OCI-LY3 (cell line): ENCODE measurements at regions not wholly inside any gene's neighbourhood (a gene's known extent, or its start where the extent isn't known, plus 50 kb on each side); places are given as distances from the start of the nearest gene placed in this dataset.

Source experiments
- H2AFZ ChIP-seq: fragments of 200-600, 300-600 bp; shearing (Covaris generic); 2 replicates; pipeline ENCODE4 v1.6.0; 2014; ENCODE audit warnings: antibody characterized with exemption, low read depth, low read length
- H3K27ac ChIP-seq: fragments of 200-600, 300-600 bp; sonication (generic); 2 replicates; pipeline ENCODE4 v1.5.1; 2014; ENCODE audit warnings: mild to moderate bottlenecking, low read length, moderate library complexity, mixed read lengths
- H3K27me3 ChIP-seq: fragments of 200-600, 300-600 bp; sonication (generic); 2 replicates; pipeline ENCODE4 v1.6.1; 2014; ENCODE audit warnings: low read depth, low read length, mixed read lengths
- H3K36me3 ChIP-seq: fragments of 200-600, 300-600 bp; sonication (generic); replicated peaks from 2 replicates; pipeline ENCODE3; 2014; ENCODE audit warnings: low read depth, low read length, mixed read lengths
- H3K4me1 ChIP-seq: fragments of 300-600, 200-600 bp; sonication (generic); 2 replicates; pipeline ENCODE4 v1.6.1; 2014; ENCODE audit warnings: low read length, mixed read lengths
- H3K4me2 ChIP-seq: fragments of 200-600, 300-600 bp; sonication (generic); 2 replicates; pipeline ENCODE4 v1.6.1; 2014; ENCODE audit warnings: low read length, mixed read lengths
- H3K4me3 ChIP-seq: fragments of 300-600, 200-600 bp; sonication (generic); 2 replicates; pipeline ENCODE4 v1.5.1; 2014; ENCODE audit warnings: antibody characterized with exemption, mild to moderate bottlenecking, low read length, moderate library complexity
- H3K79me2 ChIP-seq: fragments of 300-600, 200-600 bp; shearing (Covaris generic); 2 replicates; pipeline ENCODE4 v1.6.1; 2014; ENCODE audit warnings: mild to moderate bottlenecking, low read length, mixed read lengths
- H3K9ac ChIP-seq: fragments of 300-600, 200-600 bp; shearing (Covaris generic); 2 replicates; pipeline ENCODE4 v1.6.0; 2014; ENCODE audit warnings: mild to moderate bottlenecking, low read length, moderate library complexity
- H3K9me3 ChIP-seq: fragments of 200-600, 300-600 bp; shearing (Covaris generic); 2 replicates; pipeline ENCODE4 v1.6.1; 2014; ENCODE audit warnings: low read length, mixed read lengths; ENCODE audit not compliant: insufficient read depth
- H4K20me1 ChIP-seq: fragments of 200-600, 300-600 bp; sonication (generic); 2 replicates; pipeline ENCODE4 v1.6.1; 2016; ENCODE audit warnings: low read length, mixed read lengths; ENCODE audit not compliant: insufficient read depth
- EZH2phosphoT487 ChIP-seq: fragments of 200-600 bp; shearing (Covaris generic); IDR thresholded peaks from 2 replicates; pipeline ENCODE4 v1.6.1; 2018; ENCODE audit warnings: antibody characterized with exemption, mixed run types, low read depth
- TF ChIP-seq, protein P1 (sequence below): fragments of 200-600, 300-600 bp; sonication (generic); IDR thresholded peaks from 2 replicates; pipeline ENCODE4 v1.5.1; 2014; ENCODE audit warnings: antibody characterized with exemption, low read length, low read depth

DNA sequence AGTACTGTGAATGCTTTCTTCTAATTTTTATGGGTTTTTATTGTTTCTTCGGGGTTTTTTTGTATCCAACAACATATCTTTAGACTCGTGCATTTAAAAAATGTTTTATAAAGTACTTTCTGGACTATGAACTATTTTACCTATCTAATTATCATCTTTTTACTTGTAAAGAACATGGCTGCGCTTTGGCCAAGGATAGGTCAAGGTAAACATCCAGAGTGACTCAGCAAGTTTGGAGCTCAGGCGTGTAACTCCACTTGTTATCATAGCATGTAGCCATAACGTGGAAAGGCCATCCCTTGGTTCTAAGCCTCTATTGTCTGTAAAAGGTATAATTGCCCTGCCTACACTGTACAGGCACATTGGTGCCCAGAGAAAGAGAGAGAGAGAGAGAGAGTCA is 818.0 kb upstream of the GOT2 start:
- Histone ChIP-seq H3K27me3 (no peaks in the 10 kb centered on the region), H3K4me3 (no peak overlapping the region), H3K27ac (no peak overlapping the region), H3K9ac (no peak overlapping the region), H3K36me3 (no peaks in the 10 kb centered on the region), H2AFZ (no peak overlapping the region), H3K9me3 (no peaks in the 10 kb centered on the region), H3K79me2 (no peaks in the 10 kb centered on the region), H3K4me2 (no peak overlapping the region), H3K4me1 (no peaks in the 10 kb centered on the region), H4K20me1 (no peaks in the 10 kb centered on the region)
- TF ChIP-seq EZH2phosphoT487 = no peak
- TF ChIP-seq, protein P1, sequence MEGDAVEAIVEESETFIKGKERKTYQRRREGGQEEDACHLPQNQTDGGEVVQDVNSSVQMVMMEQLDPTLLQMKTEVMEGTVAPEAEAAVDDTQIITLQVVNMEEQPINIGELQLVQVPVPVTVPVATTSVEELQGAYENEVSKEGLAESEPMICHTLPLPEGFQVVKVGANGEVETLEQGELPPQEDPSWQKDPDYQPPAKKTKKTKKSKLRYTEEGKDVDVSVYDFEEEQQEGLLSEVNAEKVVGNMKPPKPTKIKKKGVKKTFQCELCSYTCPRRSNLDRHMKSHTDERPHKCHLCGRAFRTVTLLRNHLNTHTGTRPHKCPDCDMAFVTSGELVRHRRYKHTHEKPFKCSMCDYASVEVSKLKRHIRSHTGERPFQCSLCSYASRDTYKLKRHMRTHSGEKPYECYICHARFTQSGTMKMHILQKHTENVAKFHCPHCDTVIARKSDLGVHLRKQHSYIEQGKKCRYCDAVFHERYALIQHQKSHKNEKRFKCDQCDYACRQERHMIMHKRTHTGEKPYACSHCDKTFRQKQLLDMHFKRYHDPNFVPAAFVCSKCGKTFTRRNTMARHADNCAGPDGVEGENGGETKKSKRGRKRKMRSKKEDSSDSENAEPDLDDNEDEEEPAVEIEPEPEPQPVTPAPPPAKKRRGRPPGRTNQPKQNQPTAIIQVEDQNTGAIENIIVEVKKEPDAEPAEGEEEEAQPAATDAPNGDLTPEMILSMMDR = no peak

DNA sequence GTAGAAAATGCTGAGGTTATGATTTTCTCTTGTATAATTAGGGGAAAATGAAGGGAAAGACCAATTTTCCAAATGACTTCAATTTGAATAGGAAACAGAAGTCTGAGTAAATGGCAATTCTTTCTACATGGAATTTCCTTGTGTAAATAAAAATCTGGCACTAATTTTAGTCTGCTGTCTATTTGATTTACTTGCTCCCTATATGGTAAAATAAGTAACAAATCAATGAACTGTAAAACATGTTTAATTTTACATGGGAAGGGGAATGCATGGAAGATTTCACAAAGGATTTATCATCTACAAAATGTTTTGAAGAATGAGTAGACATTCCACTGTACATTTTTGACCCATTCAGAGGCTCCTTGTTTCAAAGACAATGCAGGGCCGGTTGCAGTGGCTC is 811.6 kb upstream of the GOT2 start:
- TF ChIP-seq EZH2phosphoT487 = no peak
- TF ChIP-seq, protein P1 = no peak
- Histone ChIP-seq H3K79me2 (no peaks in the 10 kb centered on the region), H3K27ac (no peak overlapping the region), H3K4me3 (no peak overlapping the region), H2AFZ (no peak overlapping the region), H3K4me1 (peaks cover 4% of the 10 kb centered on the region; the same call in 1 of the 2 replicates), H3K36me3 (no peaks in the 10 kb centered on the region), H3K4me2 (no peak overlapping the region), H3K27me3 (no peaks in the 10 kb centered on the region), H4K20me1 (no peaks in the 10 kb centered on the region), H3K9me3 (no peaks in the 10 kb centered on the region), H3K9ac (no peak overlapping the region)

DNA sequence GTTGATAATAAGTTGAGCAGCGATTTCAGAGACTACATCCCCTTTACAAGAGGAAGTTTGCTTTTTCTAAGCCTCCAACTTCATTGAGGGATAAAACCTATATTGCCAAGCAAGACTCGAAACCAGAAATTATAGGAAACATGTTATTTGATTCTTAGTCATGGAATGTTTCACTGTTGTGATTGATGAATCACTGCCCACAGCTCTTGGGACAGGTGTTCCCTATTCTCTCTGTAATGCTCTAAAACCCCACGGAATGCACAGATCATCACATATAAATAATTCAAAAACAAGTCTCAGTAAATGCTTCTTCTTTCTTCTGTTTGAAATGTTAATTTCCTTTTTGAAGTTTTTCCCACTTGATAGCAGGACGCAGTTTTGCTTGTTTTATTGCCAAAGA is 809.5 kb upstream of the GOT2 start:
- H3K36me3 ChIP-seq = no peaks in the 10 kb centered on the region
- no peak overlapping the region for H3K4me2 ChIP-seq
- no peak overlapping the region for H3K4me3 ChIP-seq
- H4K20me1 ChIP-seq = no peaks in the 10 kb centered on the region
- peaks cover 4% of the 10 kb centered on the region; the same call in 1 of the 2 replicates for H3K4me1 ChIP-seq
- no peak for TF ChIP-seq EZH2phosphoT487
- no peaks in the 10 kb centered on the region for H3K79me2 ChIP-seq
- no peaks in the 10 kb centered on the region for H3K9me3 ChIP-seq
- H3K27me3 ChIP-seq = no peaks in the 10 kb centered on the region
- H3K27ac ChIP-seq = no peak overlapping the region
- H3K9ac ChIP-seq = no peak overlapping the region
- no peak overlapping the region for H2AFZ ChIP-seq

DNA sequence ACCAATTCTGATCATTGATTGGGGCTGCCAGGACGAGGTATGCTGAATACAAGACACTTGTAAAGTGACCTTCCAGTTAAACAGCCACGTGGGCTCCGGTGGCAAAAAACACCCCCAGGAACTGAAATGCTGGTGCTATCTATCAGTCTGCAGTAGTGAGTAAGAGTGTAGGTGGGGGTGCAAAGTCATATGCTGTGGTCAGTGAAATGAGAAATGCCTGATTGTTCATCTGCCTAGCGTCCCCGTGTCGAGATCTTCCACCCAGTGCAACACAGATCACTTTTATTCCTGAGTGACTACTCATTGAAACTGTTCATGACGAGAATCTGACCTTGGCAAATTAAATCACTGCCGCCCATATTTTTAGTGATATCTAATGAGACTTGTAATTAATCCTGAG is 806.5 kb upstream of the GOT2 start:
- Histone ChIP-seq H3K4me2 (no peak overlapping the region), H4K20me1 (no peaks in the 10 kb centered on the region), H3K4me3 (no peak overlapping the region), H3K36me3 (no peaks in the 10 kb centered on the region), H3K27me3 (no peaks in the 10 kb centered on the region; the same call in 1 of the 2 replicates), H3K4me1 (peaks cover 17% of the 10 kb centered on the region), H3K27ac (no peak overlapping the region), H3K9ac (no peak overlapping the region), H2AFZ (no peak overlapping the region), H3K79me2 (no peaks in the 10 kb centered on the region), H3K9me3 (no peaks in the 10 kb centered on the region)
- TF ChIP-seq, protein P1 = no peak
- no peak for TF ChIP-seq EZH2phosphoT487

DNA sequence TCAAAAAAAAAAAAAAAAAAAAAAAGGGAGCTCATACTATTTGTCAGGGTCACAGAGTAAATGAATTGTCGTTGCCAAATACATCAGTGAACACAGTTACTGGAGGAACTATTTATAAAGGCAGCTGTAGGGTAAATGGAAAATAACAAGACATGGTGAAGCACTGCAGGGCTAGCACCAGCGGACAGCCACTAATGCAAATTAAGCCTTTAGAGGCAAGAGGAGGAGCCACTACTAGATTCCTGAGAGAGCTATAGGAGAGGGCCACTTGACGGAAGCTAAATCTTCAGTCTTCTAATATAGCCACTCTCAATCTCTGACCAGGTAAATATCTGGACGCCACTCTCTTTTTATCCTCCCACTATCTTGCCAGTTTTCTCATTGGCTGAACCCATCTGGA is 801.2 kb upstream of the GOT2 start:
- no peak for TF ChIP-seq EZH2phosphoT487
- TF ChIP-seq, protein P1 = no peak
- Histone ChIP-seq H3K36me3 (no peaks in the 10 kb centered on the region), H3K27me3 (peaks cover 4% of the 10 kb centered on the region; the same call in 1 of the 2 replicates), H4K20me1 (no peaks in the 10 kb centered on the region), H2AFZ (no peak overlapping the region), H3K4me1 (peaks cover 12% of the 10 kb centered on the region), H3K4me2 (no peak overlapping the region), H3K79me2 (no peaks in the 10 kb centered on the region), H3K27ac (no peak overlapping the region), H3K4me3 (no peak overlapping the region), H3K9me3 (no peaks in the 10 kb centered on the region), H3K9ac (no peak overlapping the region)
